Testis (tissue), 2 donors: ENCODE measurements at regions not wholly inside any gene's neighbourhood (a gene's known extent, or its start where the extent isn't known, plus 50 kb on each side); places are given as distances from the start of the nearest gene placed in this dataset.

Experiments
- POLR2A ChIP-seq: fragments of 450-650 bp; IDR thresholded peaks from one replicate; pipeline ENCODE4 v1.6.1; 2017; ENCODE audit warnings: antibody characterized with exemption, mild to moderate bottlenecking, moderate library complexity
- TF ChIP-seq, protein P1 (sequence below), 3 experiments: fragments of 450-650 bp in 2 of 3; fragments of 200-600 bp in 1 of 3; sonication (generic) in 1 of 3; IDR thresholded peaks; one replicate each; pipeline ENCODE4 v1.5.1; 2016 to 2019; ENCODE audit warnings: antibody characterized with exemption in 3 of 3, mild to moderate bottlenecking in 2 of 3, moderate library complexity in 1 of 3

DNA sequence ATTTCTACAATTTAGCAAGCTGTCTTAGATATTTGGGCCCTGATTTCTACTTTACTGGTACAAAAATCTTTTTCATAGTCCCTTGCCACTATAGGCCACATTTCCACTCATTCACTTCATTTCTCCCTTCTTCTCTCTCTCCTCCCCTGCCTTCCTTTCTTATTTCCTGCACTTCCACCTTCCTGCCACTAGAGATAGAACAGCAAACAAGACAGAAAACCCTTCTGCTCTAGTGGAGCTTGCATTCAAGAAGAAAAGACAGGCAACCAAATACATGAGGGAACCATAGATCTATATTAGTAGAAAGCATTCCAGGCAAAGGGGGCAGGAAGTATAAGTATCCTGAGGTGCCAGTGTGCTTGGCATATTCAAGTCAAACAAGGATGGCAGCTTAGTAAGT lies 623.5 kb downstream of the FLRT2 start:
- TF ChIP-seq, protein P1, sequence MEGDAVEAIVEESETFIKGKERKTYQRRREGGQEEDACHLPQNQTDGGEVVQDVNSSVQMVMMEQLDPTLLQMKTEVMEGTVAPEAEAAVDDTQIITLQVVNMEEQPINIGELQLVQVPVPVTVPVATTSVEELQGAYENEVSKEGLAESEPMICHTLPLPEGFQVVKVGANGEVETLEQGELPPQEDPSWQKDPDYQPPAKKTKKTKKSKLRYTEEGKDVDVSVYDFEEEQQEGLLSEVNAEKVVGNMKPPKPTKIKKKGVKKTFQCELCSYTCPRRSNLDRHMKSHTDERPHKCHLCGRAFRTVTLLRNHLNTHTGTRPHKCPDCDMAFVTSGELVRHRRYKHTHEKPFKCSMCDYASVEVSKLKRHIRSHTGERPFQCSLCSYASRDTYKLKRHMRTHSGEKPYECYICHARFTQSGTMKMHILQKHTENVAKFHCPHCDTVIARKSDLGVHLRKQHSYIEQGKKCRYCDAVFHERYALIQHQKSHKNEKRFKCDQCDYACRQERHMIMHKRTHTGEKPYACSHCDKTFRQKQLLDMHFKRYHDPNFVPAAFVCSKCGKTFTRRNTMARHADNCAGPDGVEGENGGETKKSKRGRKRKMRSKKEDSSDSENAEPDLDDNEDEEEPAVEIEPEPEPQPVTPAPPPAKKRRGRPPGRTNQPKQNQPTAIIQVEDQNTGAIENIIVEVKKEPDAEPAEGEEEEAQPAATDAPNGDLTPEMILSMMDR (IDR thresholded peaks at IDR 0.05), result peak in 2 of 3 experiments; percentile 15 to 48
- TF ChIP-seq POLR2A, result no peak
